ENCODE measurements at regions not wholly inside any gene's neighbourhood (a gene's known extent, or its start where the extent isn't known, plus 50 kb on each side); places are given as distances from the start of the nearest gene placed in this dataset.

- ATAC-seq (no peak), DNase-seq (ENCODE audit: low read depth, low spot score) (no peak)
- ChIA-PET RAD21 (ENCODE audit: low non-redundant PET in 1 of 2, low total read pairs in 2 of 2, uncharacterized antibody in 2 of 2, unreplicated experiment in 2 of 2) (no interaction called here), CTCF (no interaction called here), POLR2A (no interaction called here)
- Histone ChIP-seq H2AFZ (ENCODE audit: low read depth, low read length, poor library complexity, severe bottlenecking) (no peak overlapping the region), H3K4me3 (replicated peaks in 1 of 2; ENCODE audit: low read depth in 1 of 2, low read length in 2 of 2) (no peak overlapping the region), H3K79me2 (ENCODE audit: insufficient read depth, low read length) (no peaks in the 10 kb centered on the region), H3K4me2 (ENCODE audit: low read length) (no peak overlapping the region), H3K27ac (ENCODE audit: low read depth, low read length) (no peak overlapping the region), H3K9me3 (ENCODE audit: control insufficient read depth in 1 of 2, insufficient read depth in 1 of 2, low read depth in 1 of 2, low read length in 2 of 2) (no peaks in the 10 kb centered on the region), H3K9me2 (ENCODE audit: insufficient read depth) (no peaks in the 10 kb centered on the region), H3K36me3 (ENCODE audit: control insufficient read depth in 1 of 2, insufficient read depth in 2 of 2, low read length in 2 of 2) (no peaks in the 10 kb centered on the region), H4K20me1 (ENCODE audit: insufficient read depth) (no peaks in the 10 kb centered on the region), H3K4me1 (ENCODE audit: control insufficient read depth in 1 of 2, insufficient read depth in 2 of 2, low read length in 2 of 2) (no peaks in the 10 kb centered on the region), H3K27me3 (ENCODE audit: insufficient read depth, low read length) (no peaks in the 10 kb centered on the region), H3K9ac (ENCODE audit: low read length) (no peak overlapping the region)
- no TSS peak for BruUV-seq (replicated peaks)
- TF ChIP-seq CEBPB (IDR thresholded peaks at IDR 0.05; ENCODE audit: low read depth) (no peak), ELF1 (IDR thresholded peaks at IDR 0.05; ENCODE audit: borderline replicate concordance, low read depth) (no peak), REST (IDR thresholded peaks at IDR 0.05; ENCODE audit: low read depth) (no peak), EZH2phosphoT487 (IDR thresholded peaks at IDR 0.05; ENCODE audit: borderline replicate concordance) (no peak)
- intact Hi-C loops (cut with micrococcal nuclease) = no loop called here
These were observed 328.4 kb downstream of the PRR16 start for GRCh38 chr5:120792477-120792876.

GRCh38 chr5:120794121-120794520 is 330.0 kb downstream of the PRR16 start:
- Histone ChIP-seq H3K4me3 (replicated peaks in 1 of 2; ENCODE audit: low read depth in 1 of 2, low read length in 2 of 2) (no peak overlapping the region), H3K4me1 (ENCODE audit: control insufficient read depth in 1 of 2, insufficient read depth in 2 of 2, low read length in 2 of 2) (no peaks in the 10 kb centered on the region), H3K9me2 (ENCODE audit: insufficient read depth) (no peaks in the 10 kb centered on the region), H2AFZ (ENCODE audit: low read depth, low read length, poor library complexity, severe bottlenecking) (no peak overlapping the region), H3K4me2 (ENCODE audit: low read length) (no peak overlapping the region), H3K27me3 (ENCODE audit: insufficient read depth, low read length) (no peaks in the 10 kb centered on the region), H4K20me1 (ENCODE audit: insufficient read depth) (no peaks in the 10 kb centered on the region), H3K9me3 (ENCODE audit: control insufficient read depth in 1 of 2, insufficient read depth in 1 of 2, low read depth in 1 of 2, low read length in 2 of 2) (no peaks in the 10 kb centered on the region), H3K9ac (ENCODE audit: low read length) (no peak overlapping the region), H3K36me3 (ENCODE audit: control insufficient read depth in 1 of 2, insufficient read depth in 2 of 2, low read length in 2 of 2) (no peaks in the 10 kb centered on the region), H3K79me2 (ENCODE audit: insufficient read depth, low read length) (no peaks in the 10 kb centered on the region), H3K27ac (ENCODE audit: low read depth, low read length) (no peak overlapping the region)
- ChIA-PET POLR2A (no interaction called here), RAD21 (ENCODE audit: low non-redundant PET in 1 of 2, low total read pairs in 2 of 2, uncharacterized antibody in 2 of 2, unreplicated experiment in 2 of 2) (no interaction called here), CTCF (no interaction called here)
- DNase-seq (ENCODE audit: low read depth, low spot score) (no peak), ATAC-seq (no peak)
- intact Hi-C loops (cut with micrococcal nuclease) = no loop called here
- no TSS peak for BruUV-seq (replicated peaks)
- TF ChIP-seq CEBPB (IDR thresholded peaks at IDR 0.05; ENCODE audit: low read depth) (no peak), POLR2A (IDR thresholded peaks at IDR 0.05; ENCODE audit: borderline replicate concordance, extremely low read depth, insufficient read depth, insufficient read length) (no peak), EZH2 (IDR thresholded peaks at IDR 0.05) (no peak), SIN3A (IDR thresholded peaks at IDR 0.05; ENCODE audit: low read depth) (no peak), POLR2AphosphoS5 (IDR thresholded peaks at IDR 0.05; ENCODE audit: low read depth, low read length) (no peak), FOSL1 (IDR thresholded peaks at IDR 0.05; ENCODE audit: low read depth) (no peak), SP1 (IDR thresholded peaks at IDR 0.05; ENCODE audit: low read depth) (no peak), MAX (IDR thresholded peaks at IDR 0.05) (no peak), ATF3 (IDR thresholded peaks at IDR 0.05) (no peak), EZH2phosphoT487 (IDR thresholded peaks at IDR 0.05; ENCODE audit: borderline replicate concordance) (no peak), JUND (IDR thresholded peaks at IDR 0.05) (no peak), SRF (IDR thresholded peaks at IDR 0.05; ENCODE audit: low read depth) (no peak), TCF7L2 (IDR thresholded peaks at IDR 0.05; ENCODE audit: borderline replicate concordance, extremely low read depth, insufficient read depth, insufficient read length) (no peak), ZBTB33 (IDR thresholded peaks at IDR 0.05; ENCODE audit: extremely low read depth, insufficient replicate concordance, low read length) (no peak)

Measured in HCT116 (cell line).